ENCODE measurements at regions not wholly inside any gene's neighbourhood (a gene's known extent, or its start where the extent isn't known, plus 50 kb on each side); places are given as distances from the start of the nearest gene placed in this dataset.

DNA sequence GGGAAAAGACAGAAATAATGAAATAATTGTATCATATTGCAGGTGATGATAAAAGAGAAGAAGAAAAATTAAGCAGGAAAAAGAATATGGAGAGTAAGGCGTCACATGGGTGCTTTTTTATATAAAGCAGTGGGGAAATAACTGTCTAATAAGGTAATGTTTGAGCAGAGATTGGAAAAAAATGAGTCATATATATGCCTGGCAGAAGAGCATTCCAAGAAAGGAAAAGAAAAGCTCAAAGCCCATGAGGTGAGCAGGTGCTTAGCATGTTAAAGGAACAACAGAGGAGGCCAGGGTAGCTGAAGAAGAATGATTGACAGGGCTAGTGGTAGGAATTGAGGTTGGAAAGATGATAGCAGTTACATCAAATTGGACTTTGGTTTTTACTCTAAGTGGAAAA, 739.5 kb downstream of the SORCS1 start:
- TF ChIP-seq, protein P1, sequence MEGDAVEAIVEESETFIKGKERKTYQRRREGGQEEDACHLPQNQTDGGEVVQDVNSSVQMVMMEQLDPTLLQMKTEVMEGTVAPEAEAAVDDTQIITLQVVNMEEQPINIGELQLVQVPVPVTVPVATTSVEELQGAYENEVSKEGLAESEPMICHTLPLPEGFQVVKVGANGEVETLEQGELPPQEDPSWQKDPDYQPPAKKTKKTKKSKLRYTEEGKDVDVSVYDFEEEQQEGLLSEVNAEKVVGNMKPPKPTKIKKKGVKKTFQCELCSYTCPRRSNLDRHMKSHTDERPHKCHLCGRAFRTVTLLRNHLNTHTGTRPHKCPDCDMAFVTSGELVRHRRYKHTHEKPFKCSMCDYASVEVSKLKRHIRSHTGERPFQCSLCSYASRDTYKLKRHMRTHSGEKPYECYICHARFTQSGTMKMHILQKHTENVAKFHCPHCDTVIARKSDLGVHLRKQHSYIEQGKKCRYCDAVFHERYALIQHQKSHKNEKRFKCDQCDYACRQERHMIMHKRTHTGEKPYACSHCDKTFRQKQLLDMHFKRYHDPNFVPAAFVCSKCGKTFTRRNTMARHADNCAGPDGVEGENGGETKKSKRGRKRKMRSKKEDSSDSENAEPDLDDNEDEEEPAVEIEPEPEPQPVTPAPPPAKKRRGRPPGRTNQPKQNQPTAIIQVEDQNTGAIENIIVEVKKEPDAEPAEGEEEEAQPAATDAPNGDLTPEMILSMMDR (IDR thresholded peaks at IDR 0.05): no peak
- no peak for TF ChIP-seq POLR2AphosphoS5 (IDR thresholded peaks at IDR 0.05; ENCODE audit: insufficient read depth in 1 of 2, low read depth in 1 of 2)
